GM12878 (cell line): ENCODE measurements at regions not wholly inside any gene's neighbourhood (a gene's known extent, or its start where the extent isn't known, plus 50 kb on each side); places are given as distances from the start of the nearest gene placed in this dataset.

Experiments used
- ATAC-seq: fragments of 200-7000 bp; cut with Tn5 transposase; 3 replicates; pipeline ENCODE4 v1.9.1; 2020; ENCODE audit warnings: mild to moderate bottlenecking, moderate library complexity
- BruUV-seq: library from RNA; stranded (reverse); fragments of 400-500 nt; replicated peaks from 2 replicates; lab custom pipeline; 2021; lab: Mats Ljungman, UMichigan
- CTCF ChIA-PET: fragments of 300-600 bp; sonication (Branson Sonifier 250); formaldehyde crosslinking; extraction: SDS; loops from one replicate; lab custom pipeline; 2021; ENCODE audit warnings: inconsistent platforms; lab: Yijun Ruan, JAX
- POLR2A ChIA-PET: fragments of 350-600 bp; formaldehyde crosslinking; extraction: SDS; loops from one replicate; lab custom pipeline; 2021; ENCODE audit warnings: inconsistent platforms; lab: Charles Lee
- RAD21 ChIA-PET: fragments of 300-600 bp; sonication (Branson Sonifier 250); formaldehyde crosslinking; loops from one replicate; lab custom pipeline; 2023; ENCODE audit warnings: antibody characterized with exemption; ENCODE audit not compliant: unreplicated experiment; lab: Charles Lee
- SMC1A ChIA-PET: fragments of 300-600 bp; sonication (Branson Sonifier 250); formaldehyde crosslinking; loops from one replicate; lab custom pipeline; 2023; ENCODE audit not compliant: unreplicated experiment, uncharacterized antibody; lab: Charles Lee
- DNase-seq: peaks from one replicate; pipeline ENCODE4 v3.0.0-alpha.2; 2011; ENCODE audit warnings: low read depth, low spot score
- FAIRE-seq: peaks from 3 replicates; lab custom pipeline; 2011; peaks lifted over from hg19 to GRCh38; lab: Jason Lieb, UNC
- H2AFZ ChIP-seq: 2 replicates; pipeline ENCODE4 v1.6.0; 2011; ENCODE audit warnings: low read depth, low read length, control low read depth; ENCODE audit not compliant: control insufficient read depth
- H3K27ac ChIP-seq: 2 replicates; pipeline ENCODE4 v1.5.1; 2011; ENCODE audit warnings: control low read depth; ENCODE audit not compliant: control insufficient read depth, insufficient read depth
- H3K27me3 ChIP-seq, 2 experiments: replicated peaks in 1 of 2; 2 replicates each; pipeline versions ENCODE4 v1.6.0 to v1.6.1; 2011; ENCODE audit warnings: low read length in 1 of 2; ENCODE audit not compliant: control insufficient read depth in 2 of 2, insufficient read depth in 2 of 2
- H3K36me3 ChIP-seq, 2 experiments: 2 replicates each; pipeline ENCODE4 v1.5.1; 2011; ENCODE audit warnings: low read length in 1 of 2; ENCODE audit not compliant: control insufficient read depth in 2 of 2, insufficient read depth in 2 of 2
- H3K4me1 ChIP-seq: 2 replicates; pipeline ENCODE4 v1.6.1; 2011; ENCODE audit warnings: mild to moderate bottlenecking, low read length, moderate library complexity, mixed read lengths; ENCODE audit not compliant: control insufficient read depth, insufficient read depth
- H3K4me2 ChIP-seq: 2 replicates; pipeline ENCODE4 v1.6.0; 2011; ENCODE audit warnings: control low read depth; ENCODE audit not compliant: control insufficient read depth, insufficient read depth
- H3K4me3 ChIP-seq: fragments of 200-600 bp; sonication (generic); 2 replicates; pipeline ENCODE4 v1.5.1; 2016
- H3K79me2 ChIP-seq: 2 replicates; pipeline ENCODE4 v1.6.0; 2011; ENCODE audit warnings: low read length; ENCODE audit not compliant: control insufficient read depth, insufficient read depth
- H3K9ac ChIP-seq: 2 replicates; pipeline ENCODE4 v1.8.0; 2011; ENCODE audit warnings: low read length, control low read depth, mixed read lengths; ENCODE audit not compliant: control insufficient read depth, insufficient read depth
- H3K9me3 ChIP-seq: replicated peaks from 3 replicates; pipeline ENCODE4 v1.5.1; 2011; ENCODE audit warnings: mild to moderate bottlenecking, low read length; ENCODE audit not compliant: control insufficient read depth, insufficient read depth
- H4K20me1 ChIP-seq: 2 replicates; pipeline ENCODE4 v1.6.0; 2011; ENCODE audit not compliant: control insufficient read depth, insufficient read depth
- BACH1 ChIP-seq: fragments of 450-650 bp; IDR thresholded peaks from 2 replicates; pipeline ENCODE4 v1.6.1; 2017; ENCODE audit warnings: mild to moderate bottlenecking, borderline replicate concordance
- CHD2 ChIP-seq: IDR thresholded peaks from 2 replicates; pipeline ENCODE4 v1.6.1; 2011; ENCODE audit warnings: low read depth, low read length, improper control_type of control experiment, borderline replicate concordance
- DPF2 ChIP-seq: fragments of 450-650 bp; IDR thresholded peaks from 2 replicates; pipeline ENCODE4 v1.6.1; 2017; ENCODE audit warnings: mild to moderate bottlenecking
- MAX ChIP-seq: IDR thresholded peaks from 2 replicates; pipeline ENCODE4 v1.6.1; 2012; ENCODE audit warnings: low read depth, low read length, improper control_type of control experiment
- MEF2A ChIP-seq: IDR thresholded peaks from 2 replicates; pipeline ENCODE4 v1.6.1; 2011; ENCODE audit warnings: low read depth, mild to moderate bottlenecking, low read length, moderate library complexity; ENCODE audit not compliant: insufficient read depth
- MYC ChIP-seq: IDR thresholded peaks from 2 replicates; pipeline ENCODE4 v1.6.1; 2011; ENCODE audit warnings: mild to moderate bottlenecking, low read length, moderate library complexity, inconsistent platforms; ENCODE audit not compliant: insufficient read depth, insufficient replicate concordance, insufficient read length, severe bottlenecking
- PBX3 ChIP-seq: IDR thresholded peaks from 2 replicates; pipeline ENCODE4 v1.6.1; 2011; ENCODE audit warnings: mild to moderate bottlenecking, low read depth, low read length, moderate library complexity; ENCODE audit not compliant: insufficient replicate concordance
- RAD21 ChIP-seq: IDR thresholded peaks from 2 replicates; pipeline ENCODE4 v1.6.1; 2011; ENCODE audit warnings: mild to moderate bottlenecking, low read depth, low read length, moderate library complexity; ENCODE audit not compliant: insufficient read depth
- RBBP5 ChIP-seq: fragments of 200-600 bp; sonication (generic); conservative IDR thresholded peaks from 2 replicates; pipeline ENCODE4 v1.6.1; 2016
- RCOR1 ChIP-seq: conservative IDR thresholded peaks from 2 replicates; pipeline ENCODE4 v1.6.1; 2012; ENCODE audit warnings: low read depth, low read length, improper control_type of control experiment
- RELB ChIP-seq: fragments of 450-650 bp; IDR thresholded peaks from 2 replicates; pipeline ENCODE4 v1.6.1; 2017; ENCODE audit warnings: low read depth, mild to moderate bottlenecking, moderate library complexity
- SIN3A ChIP-seq: IDR thresholded peaks from 2 replicates; pipeline ENCODE4 v1.6.1; 2012; ENCODE audit warnings: low read depth, low read length, improper control_type of control experiment
- SMC3 ChIP-seq: IDR thresholded peaks from 2 replicates; pipeline ENCODE4 v1.6.1; 2011; ENCODE audit warnings: low read length, improper control_type of control experiment, borderline replicate concordance
- SRF ChIP-seq, 2 experiments: IDR thresholded peaks; 2 replicates each; pipeline ENCODE4 v1.6.1; 2011; ENCODE audit warnings: low read depth in 2 of 2, low read length in 2 of 2, mild to moderate bottlenecking in 1 of 2, moderate library complexity in 1 of 2
- TARDBP ChIP-seq: IDR thresholded peaks from 2 replicates; pipeline ENCODE4 v1.6.1; 2016; ENCODE audit warnings: borderline replicate concordance
- YY1 ChIP-seq: IDR thresholded peaks from 2 replicates; pipeline ENCODE4 v1.6.1; 2011; ENCODE audit warnings: low read depth, mild to moderate bottlenecking, low read length
- ZBTB40 ChIP-seq: fragments of 450-650 bp; IDR thresholded peaks from 2 replicates; pipeline ENCODE4 v1.6.1; 2016; ENCODE audit warnings: mild to moderate bottlenecking, moderate library complexity, borderline replicate concordance
- ZNF207 ChIP-seq: fragments of 450-650 bp; IDR thresholded peaks from 2 replicates; pipeline ENCODE4 v1.6.1; 2014; ENCODE audit warnings: antibody characterized with exemption, mild to moderate bottlenecking, borderline replicate concordance
- ZNF24 ChIP-seq: fragments of 450-650 bp; IDR thresholded peaks from 2 replicates; pipeline ENCODE4 v1.6.1; 2017; ENCODE audit warnings: antibody characterized with exemption, mild to moderate bottlenecking
- ZNF622 ChIP-seq: fragments of 450-650 bp; IDR thresholded peaks from 2 replicates; pipeline ENCODE4 v1.6.1; 2017; ENCODE audit warnings: mild to moderate bottlenecking, inconsistent platforms
- WGBS: methylation state at CpG from one replicate; pipeline ENCODE4 v1.1.6; 2016; ENCODE audit warnings: low lambda C conversion rate; ENCODE audit not compliant: insufficient replicate concordance, insufficient coverage; ENCODE audit errors: missing lambda C conversion rate; 5-methylcytosine and 5-hydroxymethylcytosine counted together
- in situ Hi-C: fragments of 300-500 bp; cut with MboI; formaldehyde crosslinking; loops from 9 replicates; pipeline ENCODE4 v1.14.3; 2018; ENCODE audit warnings: mixed read lengths
- intact Hi-C: fragments of 100-400 bp; cut with micrococcal nuclease; formaldehyde crosslinking; loops from one replicate; pipeline ENCODE4 v1.14.2; 2022; ENCODE audit not compliant: unreplicated experiment

- Histone ChIP-seq H3K79me2 (no peaks in the 10 kb centered on the region), H3K9ac (no peak overlapping the region), H3K27me3 (no peaks in the 10 kb centered on the region), H3K4me2 (no peak overlapping the region), H3K9me3 (no peaks in the 10 kb centered on the region), H3K36me3 (no peaks in the 10 kb centered on the region), H3K4me3 (no peak overlapping the region), H3K27ac (no peak overlapping the region), H2AFZ (no peak overlapping the region), H4K20me1 (no peaks in the 10 kb centered on the region), H3K4me1 (no peaks in the 10 kb centered on the region)
- CTCF ChIA-PET: interaction anchor here (0.6 kb wide), 1 partner anchor 10 kb away, joined by 3 read pairs; no protein-coding TSS in a partner anchor
- POLR2A ChIA-PET: interaction anchor here (0.7 kb wide), 1 partner anchor 54 kb away, joined by 3 read pairs; no protein-coding TSS in a partner anchor
- DNase-seq (no peak), FAIRE-seq (no peak), ATAC-seq (no peak)
- BruUV-seq: no TSS peak
- SMC1A ChIA-PET: no interaction called here
- intact Hi-C loops: no loop called here
- no peak for TF ChIP-seq ZNF207
- TF ChIP-seq RELB: no peak
- TF ChIP-seq ZBTB40: no peak
- TF ChIP-seq YY1: no peak
- TF ChIP-seq MYC: no peak
- no peak for TF ChIP-seq SRF (IDR thresholded peaks at IDR 0.05; ENCODE audit: low read depth in 2 of 2, low read length in 2 of 2)
- no peak for TF ChIP-seq SIN3A
- no peak for TF ChIP-seq DPF2
- TF ChIP-seq MAX: no peak
- TF ChIP-seq RAD21: no peak
- no peak for TF ChIP-seq PBX3
- no peak for TF ChIP-seq TARDBP
- no peak for TF ChIP-seq ZNF24
- no peak for TF ChIP-seq MEF2A
- TF ChIP-seq SMC3: no peak
- no peak for TF ChIP-seq RBBP5
- TF ChIP-seq CHD2: no peak
- no peak for TF ChIP-seq BACH1
- TF ChIP-seq RCOR1: no peak
- no peak for TF ChIP-seq ZNF622
- in situ Hi-C loops: no loop called here
- RAD21 ChIA-PET: no interaction called here
- 11% methylated on average over 4 of the region's 4 CpGs for WGBS
Observed at GRCh38 chr4:35972814-35973213, 271.5 kb downstream of the ARAP2 start.
